ENCODE measurements at regions not wholly inside any gene's neighbourhood (a gene's known extent, or its start where the extent isn't known, plus 50 kb on each side); places are given as distances from the start of the nearest gene placed in this dataset.

GRCh38 chr3:139774560-139775302 is 97.0 kb upstream of the NMNAT3 start:
- no peak for DNase-seq

DNA sequence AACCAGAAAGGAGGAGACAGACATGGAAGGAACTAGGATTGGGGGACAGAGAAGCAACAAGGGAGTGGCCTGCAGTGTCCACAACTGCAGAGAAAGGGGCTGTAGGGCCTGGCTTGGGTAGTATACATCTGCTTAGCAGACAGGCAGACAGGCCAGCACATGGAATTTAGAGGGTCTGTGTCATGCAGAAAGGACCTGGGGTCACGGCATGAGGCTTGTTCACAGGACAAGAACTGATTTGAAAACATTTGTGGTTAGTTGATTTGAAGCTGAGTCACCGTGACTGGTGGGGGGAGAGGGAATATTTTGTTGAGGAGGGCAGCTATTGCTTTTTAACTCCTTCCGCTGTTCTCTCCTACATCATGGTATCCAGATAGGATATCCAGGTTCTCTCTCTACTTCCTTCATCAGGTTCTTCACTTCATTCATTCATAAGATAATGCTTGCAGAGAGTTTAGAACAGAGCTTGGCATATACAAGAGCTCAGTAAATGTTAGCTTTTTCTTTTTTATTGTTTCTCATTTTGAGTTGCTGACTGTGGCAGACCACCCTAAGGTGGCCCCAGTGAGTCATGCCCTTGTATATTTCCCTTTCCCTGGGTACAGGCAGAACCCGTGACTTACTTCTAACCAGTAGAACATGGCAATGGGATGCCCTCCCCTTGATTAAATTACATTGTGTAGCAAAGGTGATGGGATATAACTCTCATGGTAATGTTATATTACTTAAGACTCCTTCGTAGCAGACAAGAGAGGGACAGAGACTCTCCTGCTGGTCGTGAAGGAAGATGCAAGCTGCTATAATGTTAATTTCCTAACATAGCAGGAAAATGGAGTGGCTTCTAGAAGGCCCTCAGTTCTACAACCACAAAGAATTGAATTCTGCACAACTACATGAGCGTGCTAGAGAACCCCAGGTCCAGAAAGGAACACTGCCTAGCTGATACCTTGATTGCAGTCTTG is 95.0 kb upstream of the NMNAT3 start:
- peak; percentile 25 for DNase-seq

DNA sequence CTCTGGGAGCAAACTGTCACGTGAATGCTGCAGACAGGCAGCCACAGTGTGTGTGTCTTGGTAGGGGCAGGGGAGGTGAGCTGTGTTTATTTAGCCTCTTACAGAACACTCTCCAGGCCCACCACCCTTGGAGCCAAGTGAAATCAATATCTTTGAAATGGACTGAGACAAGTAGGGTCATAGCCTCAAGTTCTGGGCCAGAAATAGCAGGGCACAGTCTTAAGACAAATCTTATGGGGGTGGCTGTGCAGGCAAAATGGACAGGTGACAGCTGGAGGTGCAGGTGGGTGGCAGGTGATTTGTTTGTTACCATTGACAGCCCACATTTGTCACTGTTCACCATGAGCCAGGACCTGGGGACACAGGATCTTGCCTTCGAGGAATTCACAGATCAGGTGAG is 93.6 kb upstream of the NMNAT3 start:
- no peak for DNase-seq

DNA sequence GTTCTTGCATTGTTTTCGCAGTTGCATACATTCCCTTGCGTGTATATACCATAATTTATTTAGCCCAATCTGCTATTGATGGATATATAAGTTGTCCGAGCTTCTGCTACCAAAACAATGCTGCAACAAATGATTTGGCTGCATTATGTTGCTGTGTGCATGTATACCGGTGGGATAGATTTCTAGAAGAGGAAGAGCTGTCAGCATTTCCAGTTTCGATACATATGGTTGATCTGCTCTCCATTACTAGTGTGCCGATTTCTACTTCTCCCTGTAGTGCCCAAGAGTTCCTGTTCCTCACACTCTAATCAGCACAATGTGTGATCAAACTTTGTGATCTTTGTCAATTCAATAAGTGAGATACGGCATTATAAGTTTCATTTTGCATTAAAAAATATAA is 92.8 kb upstream of the NMNAT3 start:
- no peak for DNase-seq

GRCh38 chr3:139769796-139770195 is 92.0 kb upstream of the NMNAT3 start:
- DNase-seq, result no peak

DNA sequence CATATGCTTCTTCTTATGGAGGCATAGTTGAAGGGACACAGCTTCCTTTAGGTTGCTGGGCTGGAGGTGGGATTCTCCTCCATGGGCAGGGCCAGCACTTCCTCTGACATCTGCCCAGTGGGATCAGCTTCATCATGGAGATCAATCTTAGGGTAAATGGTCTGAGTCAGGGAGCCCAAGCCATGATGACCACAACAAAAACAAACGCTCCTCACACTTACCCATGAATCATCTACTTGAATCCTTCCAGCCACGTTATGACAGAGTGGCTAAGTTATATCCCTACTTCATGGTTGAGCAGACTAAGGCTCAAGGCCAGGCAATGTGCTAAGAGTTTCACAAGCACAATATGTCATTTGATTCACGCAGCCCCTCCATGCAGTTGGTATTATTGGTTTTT is 87.2 kb upstream of the NMNAT3 start:
- DNase-seq, result peak; percentile 34

DNA sequence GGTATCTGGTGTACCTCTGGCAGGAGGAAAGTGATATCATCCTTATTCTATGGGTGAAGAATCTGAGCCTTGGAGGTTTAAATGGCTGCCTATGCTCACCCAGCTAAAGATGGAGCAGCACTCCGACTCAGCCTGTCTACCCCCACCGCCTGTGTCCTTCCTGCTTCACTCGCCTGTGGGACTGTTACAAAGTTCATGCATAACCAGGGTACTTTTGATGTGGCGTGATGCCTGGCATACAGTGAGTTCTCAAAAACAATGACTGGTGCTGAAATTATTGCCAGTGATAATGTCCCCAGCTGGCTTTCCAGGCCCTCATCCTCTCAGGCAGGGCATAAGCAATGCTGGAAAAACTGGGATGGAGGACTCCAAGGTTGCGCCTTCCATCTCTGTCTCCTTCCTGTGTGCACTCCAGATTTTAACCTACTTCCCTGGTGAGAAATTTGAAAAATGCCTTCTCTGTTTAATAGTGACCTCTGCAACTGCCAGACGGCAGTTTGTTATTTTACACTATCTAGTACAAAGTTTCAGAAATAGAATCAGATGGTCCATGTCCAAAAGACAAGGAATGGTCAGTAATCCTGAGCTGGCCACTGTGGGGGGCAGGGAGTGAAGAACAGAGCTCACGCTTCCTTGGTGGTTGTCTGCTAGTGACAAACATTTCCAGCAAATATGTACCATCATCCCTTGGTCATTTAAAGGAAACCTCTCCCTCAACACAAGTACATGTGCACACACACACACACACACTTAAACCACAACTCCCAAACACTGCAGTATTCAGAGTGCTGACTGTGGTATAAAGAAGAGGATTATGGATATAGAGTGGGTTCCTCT is 86.5 kb upstream of the NMNAT3 start:
- no peak for DNase-seq

GRCh38 chr3:139762302-139762701 is 84.5 kb upstream of the NMNAT3 start:
- DNase-seq, result no peak

- DNase-seq, result no peak
These were observed 81.7 kb upstream of the NMNAT3 start for GRCh38 chr3:139759470-139759869.

DNA sequence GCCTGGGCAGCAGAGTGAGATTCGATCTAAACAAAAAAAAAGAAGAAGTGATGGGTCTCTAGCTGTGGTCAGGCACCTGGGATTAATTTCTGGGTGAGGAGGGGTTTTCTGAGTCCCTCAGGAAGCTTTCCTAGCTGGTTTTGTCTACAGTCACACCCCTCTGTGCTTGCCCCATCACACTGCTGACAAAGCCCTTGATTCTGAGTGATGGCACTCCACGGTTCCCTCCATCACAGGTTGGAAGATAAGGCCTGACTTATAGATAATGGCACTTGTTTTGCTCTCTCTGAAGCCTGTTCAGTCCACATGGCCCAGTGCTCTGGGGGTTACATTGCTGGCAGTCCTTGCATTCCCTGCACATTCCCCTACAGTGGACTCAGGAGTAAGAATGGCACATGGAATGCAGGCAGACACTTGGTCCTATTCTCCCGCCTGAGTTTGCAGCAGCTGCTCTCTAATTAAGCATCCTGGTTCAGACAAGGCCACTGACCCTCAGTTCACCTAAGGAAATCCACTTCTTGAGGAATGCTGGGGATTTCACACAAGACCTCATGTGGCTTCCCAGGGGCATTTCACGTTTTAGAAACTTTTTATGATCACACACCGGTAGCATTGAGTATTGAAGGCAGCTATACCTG is 81.0 kb upstream of the NMNAT3 start:
- DNase-seq, result no peak

DNA sequence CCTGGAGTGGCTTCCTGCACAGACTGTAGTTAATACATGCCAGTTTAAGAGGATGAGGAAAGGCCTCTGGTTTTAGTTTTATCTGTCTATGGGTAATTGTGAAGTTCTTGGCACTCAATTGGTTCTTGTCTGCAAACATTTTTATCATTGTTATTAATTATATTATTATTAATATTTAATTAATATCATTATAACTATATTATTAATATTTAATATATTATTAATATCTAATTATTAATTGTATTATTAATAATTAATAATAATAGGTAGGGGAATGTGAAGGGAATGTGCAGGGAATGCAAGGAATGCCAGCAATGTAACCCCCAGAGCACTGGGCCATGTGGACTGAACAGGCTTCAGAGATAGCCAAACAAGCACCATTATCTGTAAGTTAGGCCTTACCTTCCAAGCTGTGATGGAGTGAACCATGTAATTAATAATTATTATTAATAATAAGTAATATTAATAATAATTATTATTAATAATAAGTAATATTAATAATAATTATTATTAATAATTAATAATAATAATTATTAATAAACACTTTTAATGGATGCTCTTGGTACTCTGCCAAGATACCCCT is 79.8 kb upstream of the NMNAT3 start:
- no peak for DNase-seq

- DNase-seq, result no peak
These were observed 78.8 kb upstream of the NMNAT3 start for GRCh38 chr3:139756529-139757103.

GRCh38 chr3:139755551-139755950 is 77.8 kb upstream of the NMNAT3 start:
- no peak for DNase-seq

GRCh38 chr3:139751789-139752188 is 74.0 kb upstream of the NMNAT3 start:
- no peak for DNase-seq

GRCh38 chr3:139746481-139746880 is 68.7 kb upstream of the NMNAT3 start:
- DNase-seq, result no peak

DNA sequence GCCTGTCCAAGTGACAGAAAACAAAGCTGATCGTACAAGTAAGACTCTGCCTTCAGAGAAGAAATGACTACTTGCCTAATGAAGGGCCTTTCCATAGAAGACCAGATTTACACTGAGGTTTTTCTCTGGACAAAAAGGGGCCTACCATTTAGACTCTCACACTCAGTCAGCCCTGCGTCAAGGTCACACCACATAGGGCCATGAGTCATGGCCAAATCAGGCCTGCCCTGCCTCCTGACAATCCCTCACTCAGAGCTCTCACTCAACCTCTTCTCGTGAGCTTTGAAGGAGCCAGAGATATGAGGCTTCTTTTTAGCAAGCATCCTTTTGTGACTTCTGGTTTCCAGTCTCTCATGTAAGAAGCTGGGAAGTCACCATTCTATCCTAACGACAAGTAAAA is 68.1 kb upstream of the NMNAT3 start:
- DNase-seq, result no peak

GRCh38 chr3:139738697-139739096 is 60.9 kb upstream of the NMNAT3 start:
- no peak for DNase-seq

DNA sequence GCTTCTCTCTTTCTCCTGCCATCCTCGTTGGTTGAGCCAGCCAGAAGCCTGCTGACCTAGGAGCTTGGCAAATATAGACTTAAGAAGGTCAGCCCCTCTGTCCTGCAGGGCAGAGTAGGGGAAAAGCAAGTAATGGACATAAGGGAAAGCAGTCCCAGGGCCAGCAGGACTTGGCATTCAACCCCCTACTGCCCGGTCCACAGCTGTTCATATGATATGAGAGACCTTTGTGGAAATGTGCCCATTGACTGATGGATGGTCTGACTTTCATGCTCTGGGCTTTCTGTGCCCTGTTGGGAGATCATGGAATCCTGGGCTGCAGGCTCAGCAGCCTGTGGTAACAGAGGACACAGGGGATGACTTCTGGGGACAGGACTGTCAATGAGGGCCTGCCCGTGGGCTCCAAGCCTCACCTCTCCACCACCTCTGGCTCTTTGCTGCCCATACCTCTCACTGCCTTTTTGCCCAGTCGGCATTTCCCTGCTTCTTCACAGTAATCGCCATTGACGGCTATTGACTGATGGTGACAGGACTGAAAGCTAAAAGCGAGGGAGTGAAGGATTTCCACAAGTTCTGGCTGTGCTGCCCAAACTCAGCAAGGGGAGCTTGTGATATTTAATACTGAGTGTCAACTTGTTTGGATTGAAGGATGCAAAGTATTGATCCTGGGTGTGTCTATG is 60.0 kb upstream of the NMNAT3 start:
- DNase-seq, result no peak

- no peak for DNase-seq
These were observed 57.4 kb upstream of the NMNAT3 start for GRCh38 chr3:139735191-139735590.

GRCh38 chr3:139732729-139733128 is 55.0 kb upstream of the NMNAT3 start:
- DNase-seq, result no peak

DNA sequence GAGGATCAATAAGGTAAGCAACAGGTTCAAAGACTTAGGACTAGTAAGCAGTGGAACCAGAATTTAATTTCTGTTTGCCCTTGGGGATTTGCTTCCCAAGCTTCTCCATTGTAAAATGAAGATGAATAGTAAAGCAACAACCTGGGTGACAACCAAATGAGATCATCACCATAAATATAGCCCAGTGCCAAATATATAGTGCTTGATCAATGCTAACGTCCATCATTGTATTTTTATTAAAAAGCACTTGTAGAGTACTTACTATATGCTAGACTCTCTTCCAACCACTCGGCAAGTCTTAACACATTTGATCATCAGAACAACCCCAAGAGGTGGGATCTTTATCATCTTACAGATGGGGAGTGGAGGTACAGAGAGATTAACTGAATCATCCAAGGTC is 51.5 kb upstream of the NMNAT3 start:
- DNase-seq, result no peak
